DND-41 (cell line): ENCODE measurements at regions not wholly inside any gene's neighbourhood (a gene's known extent, or its start where the extent isn't known, plus 50 kb on each side); places are given as distances from the start of the nearest gene placed in this dataset.

Experiments used
- CTCF ChIP-seq: IDR thresholded peaks from 2 replicates; pipeline ENCODE4 v1.5.1; 2012; ENCODE audit warnings: borderline replicate concordance, low read length, moderate library complexity, mild to moderate bottlenecking; ENCODE audit not compliant: poor library complexity, severe bottlenecking; ENCODE audit errors: extremely low read depth
- EZH2 ChIP-seq: IDR thresholded peaks from 3 replicates; pipeline ENCODE4 v1.6.1; 2012; ENCODE audit warnings: borderline replicate concordance, low read depth, mild to moderate bottlenecking, moderate library complexity, low read length, inconsistent platforms; ENCODE audit not compliant: severe bottlenecking

DNA sequence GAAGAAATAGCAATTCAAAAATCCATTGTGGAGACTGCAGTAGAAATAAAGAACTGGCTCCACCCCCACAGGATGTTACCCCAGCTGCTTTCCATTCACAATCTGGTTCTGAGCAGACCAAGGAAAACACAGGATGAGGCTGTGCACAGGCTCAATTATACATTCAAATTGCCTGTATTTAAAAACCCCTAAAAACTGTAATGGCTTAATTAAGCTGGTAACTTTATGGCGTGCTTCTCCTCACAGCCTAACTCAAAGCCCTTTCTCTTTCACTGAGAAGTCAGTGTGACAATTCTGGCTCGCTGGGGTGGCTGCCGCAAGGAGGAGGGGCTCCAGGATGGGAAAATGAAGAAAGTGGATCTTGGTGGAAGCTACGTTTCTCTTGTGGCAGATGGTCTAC, 1191.1 kb downstream of the SORCS1 start:
- TF ChIP-seq CTCF = no peak
- TF ChIP-seq EZH2 = no peak
